Mammary epithelial cell (primary cell): ENCODE measurements at regions not wholly inside any gene's neighbourhood (a gene's known extent, or its start where the extent isn't known, plus 50 kb on each side); places are given as distances from the start of the nearest gene placed in this dataset.

ENCODE experiments used
- EZH2 ChIP-seq: IDR thresholded peaks from 2 replicates; pipeline ENCODE4 v1.6.1; 2012; ENCODE audit warnings: low read length, inconsistent platforms, borderline replicate concordance
- TF ChIP-seq, protein P1 (sequence below), 2 donors: IDR thresholded peaks in 1 of 2; conservative IDR thresholded peaks in 1 of 2; 2 replicates each; pipeline ENCODE4 v1.5.1; 2011 to 2012; ENCODE audit warnings: inconsistent platforms in 2 of 2, low read length in 2 of 2, mild to moderate bottlenecking in 2 of 2, control low read depth in 1 of 2, low read depth in 1 of 2; ENCODE audit not compliant: insufficient read depth in 1 of 2; ENCODE audit errors: extremely low read depth in 1 of 2

DNA sequence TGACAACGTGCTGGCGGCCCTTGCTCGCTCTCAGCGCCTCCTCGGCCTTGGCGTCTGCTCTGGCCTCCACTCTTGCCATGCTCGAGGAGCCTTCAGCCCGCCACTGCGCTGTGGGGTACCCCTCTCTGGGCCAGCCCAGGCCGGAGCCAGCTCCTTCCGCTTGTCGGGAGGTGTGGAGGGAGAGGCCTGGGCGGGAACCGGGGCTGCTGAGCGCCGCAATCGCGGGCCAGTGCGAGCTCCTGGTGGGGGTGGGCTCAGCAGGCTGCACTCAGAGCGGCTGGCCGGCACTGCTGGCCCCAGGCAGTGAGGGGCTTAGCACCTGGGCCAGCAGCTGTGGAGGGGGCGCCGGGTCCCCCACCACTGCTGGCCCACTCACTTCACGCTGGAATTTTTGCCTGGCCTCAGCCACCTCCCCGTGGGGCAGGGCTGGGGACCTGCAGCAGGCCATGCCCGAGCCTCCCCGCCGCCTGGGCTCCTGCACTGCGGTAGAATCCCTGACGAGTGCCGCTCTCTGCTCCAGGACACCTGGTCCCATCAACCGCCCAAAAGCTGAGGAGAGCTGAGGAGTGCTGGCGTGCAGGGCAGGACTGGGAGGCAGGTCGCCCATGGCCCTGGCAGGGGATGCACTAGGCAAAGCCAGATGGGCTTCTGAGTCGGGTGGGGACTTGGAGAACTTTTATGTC is 372.2 kb upstream of the NRG3 start:
- TF ChIP-seq, protein P1, sequence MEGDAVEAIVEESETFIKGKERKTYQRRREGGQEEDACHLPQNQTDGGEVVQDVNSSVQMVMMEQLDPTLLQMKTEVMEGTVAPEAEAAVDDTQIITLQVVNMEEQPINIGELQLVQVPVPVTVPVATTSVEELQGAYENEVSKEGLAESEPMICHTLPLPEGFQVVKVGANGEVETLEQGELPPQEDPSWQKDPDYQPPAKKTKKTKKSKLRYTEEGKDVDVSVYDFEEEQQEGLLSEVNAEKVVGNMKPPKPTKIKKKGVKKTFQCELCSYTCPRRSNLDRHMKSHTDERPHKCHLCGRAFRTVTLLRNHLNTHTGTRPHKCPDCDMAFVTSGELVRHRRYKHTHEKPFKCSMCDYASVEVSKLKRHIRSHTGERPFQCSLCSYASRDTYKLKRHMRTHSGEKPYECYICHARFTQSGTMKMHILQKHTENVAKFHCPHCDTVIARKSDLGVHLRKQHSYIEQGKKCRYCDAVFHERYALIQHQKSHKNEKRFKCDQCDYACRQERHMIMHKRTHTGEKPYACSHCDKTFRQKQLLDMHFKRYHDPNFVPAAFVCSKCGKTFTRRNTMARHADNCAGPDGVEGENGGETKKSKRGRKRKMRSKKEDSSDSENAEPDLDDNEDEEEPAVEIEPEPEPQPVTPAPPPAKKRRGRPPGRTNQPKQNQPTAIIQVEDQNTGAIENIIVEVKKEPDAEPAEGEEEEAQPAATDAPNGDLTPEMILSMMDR (conservative IDR thresholded peaks at IDR 0.05 in 1 of 2, IDR thresholded peaks at IDR 0.05 in 1 of 2; ENCODE audit: extremely low read depth in 1 of 2, insufficient read depth in 1 of 2, low read depth in 1 of 2, low read length in 2 of 2): no peak
- TF ChIP-seq EZH2: no peak
